ENCODE measurements at regions not wholly inside any gene's neighbourhood (a gene's known extent, or its start where the extent isn't known, plus 50 kb on each side); places are given as distances from the start of the nearest gene placed in this dataset.

DNA sequence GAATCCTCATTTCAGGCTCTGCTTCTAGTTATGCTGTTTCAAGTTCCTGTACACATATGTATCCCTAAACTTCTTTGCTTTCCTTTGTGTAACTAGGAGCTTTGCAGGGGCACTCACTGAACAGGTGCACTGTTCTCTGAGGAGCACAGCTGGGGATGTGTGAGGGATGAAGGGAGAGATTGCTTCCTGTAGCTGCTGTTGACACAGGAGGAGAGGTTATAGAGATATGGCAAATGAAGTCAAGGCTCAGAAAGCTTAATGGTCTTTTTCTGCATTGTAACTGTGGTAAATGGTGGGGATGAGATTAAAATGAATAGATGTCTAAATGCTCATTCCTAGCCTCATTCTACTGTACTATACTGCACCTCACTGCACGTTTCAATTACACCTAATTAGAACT, 454.3 kb downstream of the BTBD3 start:
- H3K9me3 ChIP-seq: no peaks in the 10 kb centered on the region
- H3K4me1 ChIP-seq: no peaks in the 10 kb centered on the region
- no peak overlapping the region for H3K27ac ChIP-seq
- DNase-seq: no peak
- no peaks in the 10 kb centered on the region for H3K36me3 ChIP-seq
- no peak overlapping the region for H3K4me3 ChIP-seq
- TF ChIP-seq, protein P1, sequence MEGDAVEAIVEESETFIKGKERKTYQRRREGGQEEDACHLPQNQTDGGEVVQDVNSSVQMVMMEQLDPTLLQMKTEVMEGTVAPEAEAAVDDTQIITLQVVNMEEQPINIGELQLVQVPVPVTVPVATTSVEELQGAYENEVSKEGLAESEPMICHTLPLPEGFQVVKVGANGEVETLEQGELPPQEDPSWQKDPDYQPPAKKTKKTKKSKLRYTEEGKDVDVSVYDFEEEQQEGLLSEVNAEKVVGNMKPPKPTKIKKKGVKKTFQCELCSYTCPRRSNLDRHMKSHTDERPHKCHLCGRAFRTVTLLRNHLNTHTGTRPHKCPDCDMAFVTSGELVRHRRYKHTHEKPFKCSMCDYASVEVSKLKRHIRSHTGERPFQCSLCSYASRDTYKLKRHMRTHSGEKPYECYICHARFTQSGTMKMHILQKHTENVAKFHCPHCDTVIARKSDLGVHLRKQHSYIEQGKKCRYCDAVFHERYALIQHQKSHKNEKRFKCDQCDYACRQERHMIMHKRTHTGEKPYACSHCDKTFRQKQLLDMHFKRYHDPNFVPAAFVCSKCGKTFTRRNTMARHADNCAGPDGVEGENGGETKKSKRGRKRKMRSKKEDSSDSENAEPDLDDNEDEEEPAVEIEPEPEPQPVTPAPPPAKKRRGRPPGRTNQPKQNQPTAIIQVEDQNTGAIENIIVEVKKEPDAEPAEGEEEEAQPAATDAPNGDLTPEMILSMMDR (IDR thresholded peaks at IDR 0.05): no peak
- no peak for TF ChIP-seq POLR2A (IDR thresholded peaks at IDR 0.05)
- H3K27me3 ChIP-seq: no peaks in the 10 kb centered on the region

DNA sequence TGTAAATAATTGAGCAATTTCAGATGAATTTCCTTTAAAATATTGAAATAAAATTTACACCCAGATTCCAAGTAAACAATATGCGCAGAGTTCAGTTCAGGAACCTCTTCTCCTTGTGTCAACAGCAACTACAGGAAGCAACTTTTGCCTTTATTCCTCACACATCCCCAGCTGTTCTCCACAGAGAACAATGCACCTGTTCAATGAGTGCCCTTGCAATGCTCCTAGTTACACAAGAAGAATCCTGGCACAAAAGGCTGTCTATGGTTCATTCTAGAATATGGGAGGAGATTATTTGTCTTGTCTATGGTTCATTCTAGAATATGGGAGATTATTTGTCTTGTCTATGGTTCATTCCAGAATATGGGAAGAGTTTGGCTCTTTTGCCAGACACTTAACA, 454.9 kb downstream of the BTBD3 start:
- H3K36me3 ChIP-seq: no peaks in the 10 kb centered on the region
- H3K4me1 ChIP-seq: no peaks in the 10 kb centered on the region
- TF ChIP-seq, protein P1 (IDR thresholded peaks at IDR 0.05): no peak
- no peak for TF ChIP-seq POLR2A (IDR thresholded peaks at IDR 0.05)
- no peaks in the 10 kb centered on the region for H3K27me3 ChIP-seq
- H3K27ac ChIP-seq: no peak overlapping the region
- no peak overlapping the region for H3K4me3 ChIP-seq
- no peak for DNase-seq
- H3K9me3 ChIP-seq: no peaks in the 10 kb centered on the region

DNA sequence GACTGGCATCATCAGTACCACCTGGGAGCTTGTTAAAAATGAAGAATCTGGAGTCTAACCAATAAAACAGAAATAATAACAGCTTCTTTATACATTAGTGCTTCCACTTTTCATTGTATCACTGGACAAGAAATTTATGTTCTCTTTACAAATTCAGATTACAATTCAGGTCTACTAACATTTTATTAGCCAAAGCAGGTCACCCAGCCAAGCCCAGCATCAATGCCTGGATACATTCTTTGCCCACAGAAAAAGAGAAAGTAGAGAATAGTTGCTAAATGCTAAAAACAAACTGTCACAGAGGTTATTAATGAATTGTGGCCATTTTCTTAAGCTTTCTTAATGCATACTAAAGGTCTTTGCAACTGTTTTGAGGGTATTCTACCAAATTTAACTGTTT, 458.3 kb downstream of the BTBD3 start:
- no peak for TF ChIP-seq POLR2A (IDR thresholded peaks at IDR 0.05)
- TF ChIP-seq, protein P1 (IDR thresholded peaks at IDR 0.05): no peak
- DNase-seq: no peak
- H3K36me3 ChIP-seq: no peaks in the 10 kb centered on the region
- H3K27me3 ChIP-seq: no peaks in the 10 kb centered on the region
- no peaks in the 10 kb centered on the region for H3K4me1 ChIP-seq
- H3K27ac ChIP-seq: no peak overlapping the region
- no peaks in the 10 kb centered on the region for H3K9me3 ChIP-seq
- no peak overlapping the region for H3K4me3 ChIP-seq

DNA sequence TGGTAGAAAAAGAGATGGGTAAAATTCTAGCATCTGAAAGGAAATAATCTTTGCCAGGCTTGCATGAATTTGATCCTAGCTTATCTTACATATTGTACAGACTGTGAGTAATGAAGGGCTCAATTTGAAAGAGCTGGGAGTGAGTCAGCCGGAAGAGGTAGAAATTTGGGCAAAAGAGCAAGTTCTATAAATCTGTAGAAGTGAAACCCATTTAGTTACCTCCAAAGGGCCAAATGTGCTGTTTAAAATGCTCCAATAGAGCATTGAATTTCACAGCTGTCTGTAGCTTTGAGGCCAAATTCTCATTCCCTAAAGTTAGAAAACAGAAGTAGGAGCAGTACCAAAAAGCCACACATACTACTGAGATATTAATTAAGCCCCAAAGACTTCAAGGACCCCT, 466.1 kb downstream of the BTBD3 start:
- no peak for DNase-seq
- H3K27ac ChIP-seq: no peak overlapping the region
- no peaks in the 10 kb centered on the region for H3K27me3 ChIP-seq
- H3K9me3 ChIP-seq: no peaks in the 10 kb centered on the region
- no peaks in the 10 kb centered on the region for H3K36me3 ChIP-seq
- no peaks in the 10 kb centered on the region for H3K4me1 ChIP-seq
- H3K4me3 ChIP-seq: no peak overlapping the region
- TF ChIP-seq, protein P1 (IDR thresholded peaks at IDR 0.05): no peak
- TF ChIP-seq POLR2A (IDR thresholded peaks at IDR 0.05): no peak

DNA sequence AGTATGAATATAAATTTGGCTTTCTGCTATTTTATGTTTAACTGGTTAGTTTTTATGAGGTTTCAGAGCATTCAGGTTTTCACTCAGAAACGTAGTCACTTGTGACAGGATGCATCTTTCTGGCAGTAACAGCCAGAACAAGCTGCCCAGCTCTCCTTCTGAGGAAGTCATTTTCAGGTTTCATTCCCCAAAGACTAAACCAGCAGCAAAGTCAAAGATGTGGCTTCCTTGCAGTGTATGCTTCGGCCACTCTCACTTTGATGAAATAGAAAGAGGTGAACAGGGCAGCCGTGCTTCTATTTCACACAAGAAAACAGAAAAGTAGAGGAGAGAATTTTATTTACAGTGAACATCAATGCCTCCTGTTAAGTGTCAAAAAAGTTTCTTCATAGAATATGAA, 469.1 kb downstream of the BTBD3 start:
- no peak overlapping the region for H3K27ac ChIP-seq
- DNase-seq: no peak
- no peaks in the 10 kb centered on the region for H3K9me3 ChIP-seq
- TF ChIP-seq POLR2A (IDR thresholded peaks at IDR 0.05): no peak
- TF ChIP-seq, protein P1 (IDR thresholded peaks at IDR 0.05): no peak
- no peaks in the 10 kb centered on the region for H3K36me3 ChIP-seq
- no peaks in the 10 kb centered on the region for H3K27me3 ChIP-seq
- no peak overlapping the region for H3K4me3 ChIP-seq
- H3K4me1 ChIP-seq: no peaks in the 10 kb centered on the region

DNA sequence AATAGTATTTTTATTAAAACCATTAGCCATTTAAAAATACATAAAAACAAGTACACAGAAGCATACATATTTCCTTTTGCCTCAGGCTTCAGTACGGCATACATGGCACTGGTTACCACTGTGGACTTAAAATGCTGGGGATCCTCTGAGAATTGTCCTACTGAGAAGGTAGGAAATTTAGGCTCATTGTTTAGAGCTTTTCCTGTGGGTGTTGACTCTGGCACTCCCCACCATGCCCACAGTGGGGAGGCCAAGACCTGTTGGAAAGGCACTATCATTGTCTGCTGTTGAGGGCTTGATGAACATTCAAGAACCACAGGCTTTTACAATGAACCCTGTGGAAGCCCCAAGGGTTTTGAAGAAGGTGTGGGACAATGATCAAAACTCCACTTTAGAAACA, 473.4 kb downstream of the BTBD3 start:
- Histone ChIP-seq H3K4me3 (no peak overlapping the region), H3K27ac (no peak overlapping the region), H3K27me3 (no peaks in the 10 kb centered on the region), H3K9me3 (no peaks in the 10 kb centered on the region), H3K4me1 (no peaks in the 10 kb centered on the region), H3K36me3 (no peaks in the 10 kb centered on the region)
- no peak for TF ChIP-seq POLR2A (IDR thresholded peaks at IDR 0.05)
- TF ChIP-seq, protein P1 (IDR thresholded peaks at IDR 0.05): no peak
- DNase-seq: no peak
